HG03469 (cell line): ENCODE measurements at regions not wholly inside any gene's neighbourhood (a gene's known extent, or its start where the extent isn't known, plus 50 kb on each side); places are given as distances from the start of the nearest gene placed in this dataset.
"Not testable (repeated sequence)": the region's sequence is repeated elsewhere in the genome, so short reads cannot be mapped to it uniquely, and the experiment has no call there.

ENCODE experiments used
- ATAC-seq: cut with Tn5 transposase; IDR thresholded peaks from one replicate; pipeline ENCODE4 v1.9.1; 2021; ENCODE audit warnings: mild to moderate bottlenecking, moderate library complexity, moderate number of reproducible peaks; ENCODE audit not compliant: unreplicated experiment

- no peak for ATAC-seq
Measured at GRCh38 chr1:185549906-185550305, 184.3 kb upstream of the HMCN1 start.

- ATAC-seq: no peak
Measured at GRCh38 chr1:185546029-185546428, 188.2 kb upstream of the HMCN1 start.

- ATAC-seq: no peak
Measured at GRCh38 chr1:185541871-185542301, 192.3 kb upstream of the HMCN1 start.

GRCh38 chr1:185540295-185540694 is 193.9 kb upstream of the HMCN1 start:
- no peak for ATAC-seq

DNA sequence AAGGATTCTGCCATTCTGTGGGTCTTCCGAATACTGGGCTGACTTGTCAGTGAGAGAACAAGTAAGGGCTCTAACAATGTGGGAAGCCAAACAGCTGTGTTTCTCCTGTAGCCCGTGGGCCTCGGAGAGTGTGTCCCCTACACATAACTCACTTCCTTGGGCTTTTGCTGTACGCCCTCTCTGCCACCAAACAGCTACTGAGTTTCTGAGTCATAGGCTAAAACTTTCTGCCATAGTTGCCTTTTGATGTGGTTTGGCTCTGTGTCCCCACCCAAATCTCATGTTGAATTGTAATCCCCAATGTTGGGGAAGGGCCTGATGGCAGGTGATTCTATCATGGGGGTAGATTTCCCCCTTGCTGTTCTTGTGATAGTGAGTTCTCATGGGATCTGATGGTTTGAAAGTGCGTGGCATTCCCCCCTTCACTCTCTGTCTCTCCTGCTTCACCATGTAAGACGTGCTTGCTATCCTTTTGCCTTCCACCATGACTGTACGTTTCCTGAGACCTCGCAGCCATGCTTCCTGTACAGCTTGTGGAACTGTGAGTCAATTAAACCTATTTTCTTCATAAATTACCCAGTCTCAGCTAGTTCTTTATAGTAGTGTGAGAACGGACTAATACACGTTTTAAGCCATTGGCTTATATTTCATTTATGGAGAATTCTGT is 194.8 kb upstream of the HMCN1 start:
- ATAC-seq: no peak

DNA sequence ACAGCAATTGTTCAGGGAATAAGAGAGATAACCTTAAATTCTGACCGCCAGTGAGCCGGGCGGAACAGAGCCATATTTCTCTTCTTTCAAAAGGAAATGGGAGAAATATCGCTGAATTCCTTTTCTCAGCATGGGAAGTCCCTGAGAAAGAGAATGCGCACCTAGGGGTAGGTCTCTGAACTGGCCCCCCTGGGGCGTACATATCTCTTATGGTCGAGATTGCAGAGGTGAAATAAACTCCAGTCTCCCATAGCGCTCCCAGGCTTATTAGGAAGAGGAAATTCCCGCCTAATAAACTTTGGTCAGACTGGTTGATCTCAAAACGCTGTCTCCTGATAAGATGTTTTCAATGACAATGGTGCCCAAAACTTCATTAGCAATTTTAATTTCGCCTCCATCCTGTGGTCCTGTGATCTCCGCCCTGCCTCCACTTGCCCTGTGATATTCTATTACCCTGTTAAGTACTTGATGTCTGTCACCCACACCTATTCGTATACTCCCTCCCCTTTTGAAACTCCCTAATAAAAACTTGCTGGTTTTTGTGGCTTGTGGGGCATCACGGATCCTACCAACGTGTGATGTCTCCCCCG is 195.8 kb upstream of the HMCN1 start:
- not testable (repeated sequence) for ATAC-seq

DNA sequence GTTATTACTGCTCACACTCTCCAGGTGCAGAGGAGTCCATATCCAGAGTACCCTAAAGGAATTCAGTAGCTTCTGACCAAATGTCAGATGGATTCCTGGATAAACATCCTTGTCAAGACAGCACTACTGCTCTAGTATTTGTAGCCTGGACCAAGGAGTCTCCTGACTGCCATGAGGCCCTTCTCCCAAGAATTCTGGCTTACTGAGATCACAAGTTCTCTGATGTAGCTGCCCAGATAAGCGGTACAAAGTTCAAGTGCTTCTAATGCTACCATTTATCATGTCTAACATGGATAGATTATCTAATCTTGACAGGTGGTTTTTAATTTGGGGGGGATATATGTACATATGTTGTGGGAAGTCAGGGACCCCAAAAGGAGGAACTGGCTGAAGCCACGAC is 196.6 kb upstream of the HMCN1 start:
- ATAC-seq: no peak

DNA sequence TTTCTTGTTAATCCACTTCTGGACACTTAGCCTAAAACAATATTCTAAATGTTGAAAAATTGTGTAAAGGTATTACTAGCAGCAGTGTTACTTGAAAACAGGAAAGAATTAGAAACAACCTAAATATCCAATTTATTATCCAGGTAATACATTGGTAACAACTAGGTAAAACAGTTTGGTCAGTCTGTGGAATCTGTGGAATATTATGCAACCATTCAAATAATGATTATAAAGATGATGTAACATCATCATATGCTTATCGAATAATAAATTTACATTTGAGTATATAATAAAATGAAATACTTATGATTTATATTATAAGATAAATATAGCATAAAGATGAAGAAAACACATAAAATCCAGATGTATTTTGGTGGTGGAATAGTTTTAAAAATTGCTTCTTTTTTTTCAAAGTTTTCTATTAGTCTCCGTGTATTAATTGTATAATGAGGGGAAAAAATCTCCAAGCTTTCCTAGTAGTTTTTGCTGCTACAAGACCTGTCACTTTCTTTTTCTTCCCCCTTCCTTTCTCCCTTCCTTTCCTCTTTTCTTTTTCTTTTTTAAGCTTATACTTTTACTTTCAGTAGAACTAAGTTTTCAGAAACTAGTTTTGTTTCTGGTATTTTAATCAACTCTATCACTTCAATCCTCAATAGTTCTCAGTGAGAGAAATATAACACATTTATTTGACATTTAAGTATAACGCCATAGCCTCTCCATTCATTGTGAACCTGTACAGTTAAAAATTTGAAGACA is 197.8 kb upstream of the HMCN1 start:
- no peak for ATAC-seq

DNA sequence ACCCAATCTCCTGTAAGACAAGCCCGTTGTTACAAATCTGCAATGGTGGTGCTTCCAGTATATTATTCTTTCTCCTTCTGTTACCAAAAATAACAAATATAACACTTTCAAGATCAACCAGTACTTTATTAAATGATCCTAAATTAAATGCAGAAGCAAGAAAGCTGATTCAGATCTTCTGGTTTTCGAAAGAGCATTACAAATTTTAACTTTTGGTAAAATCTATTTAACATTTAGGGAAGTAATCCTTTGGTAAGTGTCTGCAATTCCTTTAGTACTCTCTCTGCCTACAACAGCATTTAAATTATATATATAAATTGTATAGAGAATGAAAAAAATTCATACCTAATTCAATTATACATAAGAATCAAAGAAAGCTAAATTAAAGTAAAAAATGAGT is 198.6 kb upstream of the HMCN1 start:
- ATAC-seq: no peak

- ATAC-seq: no peak
Measured at GRCh38 chr1:185534801-185535200, 199.4 kb upstream of the HMCN1 start.

DNA sequence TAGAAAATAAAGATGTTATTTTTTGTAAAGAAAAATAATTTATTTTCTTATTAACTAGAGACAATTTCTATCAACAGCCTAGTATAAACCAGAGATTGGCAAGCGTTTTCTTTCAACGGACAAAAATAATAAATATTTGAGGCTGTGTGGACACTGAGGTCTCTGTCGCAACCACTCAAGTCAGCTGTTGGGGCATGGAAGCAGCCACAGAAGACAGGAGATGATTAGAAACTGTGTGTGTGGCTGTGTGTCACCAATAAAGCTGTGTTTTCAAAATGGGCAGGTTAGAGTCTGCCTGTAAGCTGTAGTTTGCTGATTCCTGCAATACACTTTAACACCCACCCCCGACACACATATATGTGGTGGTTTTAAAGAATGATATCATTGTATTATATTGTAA is 200.6 kb upstream of the HMCN1 start:
- no peak for ATAC-seq

- ATAC-seq: no peak
Measured at GRCh38 chr1:185532856-185533255, 201.3 kb upstream of the HMCN1 start.

DNA sequence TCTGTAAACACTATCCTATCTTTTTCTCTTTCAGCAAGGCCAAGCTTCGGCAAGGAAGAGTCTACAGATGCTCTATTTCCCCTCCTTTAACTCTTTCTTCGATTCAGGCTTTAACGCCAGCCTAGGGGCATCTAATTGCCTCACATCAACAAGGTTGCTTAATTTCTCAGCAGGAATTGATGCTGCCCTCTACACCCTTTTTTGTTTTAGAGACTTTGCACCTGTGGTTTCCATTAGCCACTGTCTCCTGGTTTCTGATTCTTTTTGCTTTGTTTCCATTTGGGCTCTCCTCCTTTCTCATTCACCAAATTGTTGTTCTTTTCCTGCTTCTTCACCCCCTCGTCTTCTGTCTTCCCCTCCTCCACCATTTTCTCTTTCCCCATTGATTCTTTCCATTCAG is 202.4 kb upstream of the HMCN1 start:
- no peak for ATAC-seq

DNA sequence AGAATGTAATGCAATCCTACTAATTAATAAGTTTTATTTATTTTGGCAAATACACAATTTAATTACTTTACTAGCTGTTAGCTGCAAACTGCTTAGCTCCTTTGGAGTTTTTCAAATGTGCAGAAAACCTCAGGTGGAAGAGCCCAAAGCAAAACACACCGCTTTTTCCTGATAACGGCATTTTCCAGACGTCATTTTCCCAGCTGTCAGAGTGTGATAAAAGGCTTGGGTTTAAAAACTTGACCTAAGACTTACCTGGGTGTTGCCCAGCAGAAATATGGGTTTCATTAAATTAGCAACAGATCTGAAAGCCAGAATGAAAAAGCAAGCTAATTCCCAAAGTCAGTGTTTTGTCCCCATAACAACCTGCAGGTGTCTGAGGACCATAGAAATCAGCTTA is 204.0 kb upstream of the HMCN1 start:
- no peak for ATAC-seq

- no peak for ATAC-seq
Measured at GRCh38 chr1:185529673-185530072, 204.5 kb upstream of the HMCN1 start.

DNA sequence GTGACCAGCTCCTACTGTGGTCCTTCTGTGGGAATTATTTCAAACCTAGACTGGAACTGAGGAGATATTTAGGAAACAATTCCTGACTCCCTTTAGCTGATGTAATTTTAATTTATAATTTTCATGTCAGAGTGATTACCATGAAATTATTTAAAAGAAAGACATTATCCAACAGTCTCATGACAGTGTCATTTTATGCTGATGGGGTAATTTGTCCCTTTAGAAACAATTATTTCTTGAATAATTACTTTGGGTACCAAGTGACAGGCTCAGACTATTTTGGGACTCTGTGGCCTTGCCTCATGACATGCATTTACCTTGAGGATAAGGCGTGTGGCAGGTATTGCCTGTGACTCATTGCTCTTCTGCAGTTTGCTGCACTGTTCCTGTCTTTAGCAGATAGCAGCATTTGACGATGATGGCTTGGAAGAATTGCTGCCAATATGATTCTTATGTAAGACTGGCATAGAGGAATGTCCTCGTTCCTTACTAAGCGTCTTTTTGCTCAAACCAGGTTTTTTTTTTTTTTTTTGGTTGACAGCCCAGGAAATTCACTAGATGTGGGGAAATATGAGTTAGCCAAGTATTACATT is 206.0 kb upstream of the HMCN1 start:
- ATAC-seq: no peak

DNA sequence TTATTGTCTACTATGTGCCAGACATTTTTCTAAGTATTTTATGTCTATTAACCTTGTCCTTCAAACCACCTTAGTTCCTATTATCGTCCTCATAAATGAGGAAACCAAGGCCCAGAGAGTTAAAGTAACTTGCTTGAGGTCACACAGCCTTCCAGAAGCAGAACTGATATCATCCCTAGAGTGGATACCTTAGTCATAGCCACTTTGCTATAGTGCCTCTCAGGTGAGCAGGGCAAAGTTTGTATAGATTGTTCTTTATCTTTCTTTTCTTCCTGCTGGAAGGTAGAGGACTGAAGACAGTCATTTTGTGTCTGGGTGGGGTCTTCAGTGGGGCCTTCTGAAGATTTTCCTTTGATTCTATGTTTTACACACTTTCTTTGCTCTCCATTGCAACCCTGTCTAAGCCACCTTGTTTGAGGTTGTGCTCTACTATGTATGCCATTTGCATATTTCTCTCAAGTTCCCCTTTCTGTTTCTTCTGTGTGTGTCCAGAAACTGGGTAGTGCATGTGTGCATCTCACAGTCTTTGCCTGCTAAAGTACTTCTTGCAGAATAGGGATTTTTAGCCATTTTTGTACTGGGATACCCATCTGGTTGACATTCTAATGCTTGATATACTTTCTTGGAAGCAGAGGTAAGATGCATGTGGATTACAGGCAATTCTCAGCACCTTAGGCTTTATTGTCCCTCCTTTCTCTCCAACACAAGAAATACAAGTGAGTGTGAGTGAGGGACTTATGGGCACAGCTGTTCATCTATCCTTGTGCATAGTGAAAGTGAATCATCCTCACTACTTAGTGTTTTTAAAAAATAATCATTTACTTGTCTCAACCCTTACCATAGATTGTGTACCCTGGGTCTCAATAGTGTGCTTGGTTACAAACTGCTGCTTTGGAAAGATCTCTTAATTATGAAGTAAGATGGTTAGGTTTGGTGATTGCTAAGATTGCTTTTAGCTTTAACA is 207.6 kb upstream of the HMCN1 start:
- peak; percentile 100 for ATAC-seq

GRCh38 chr1:185520188-185520920 is 203.3 kb upstream of the IVNS1ABP start:
- no peak for ATAC-seq

- no peak for ATAC-seq
Measured at GRCh38 chr1:185517808-185518419, 200.9 kb upstream of the IVNS1ABP start.

DNA sequence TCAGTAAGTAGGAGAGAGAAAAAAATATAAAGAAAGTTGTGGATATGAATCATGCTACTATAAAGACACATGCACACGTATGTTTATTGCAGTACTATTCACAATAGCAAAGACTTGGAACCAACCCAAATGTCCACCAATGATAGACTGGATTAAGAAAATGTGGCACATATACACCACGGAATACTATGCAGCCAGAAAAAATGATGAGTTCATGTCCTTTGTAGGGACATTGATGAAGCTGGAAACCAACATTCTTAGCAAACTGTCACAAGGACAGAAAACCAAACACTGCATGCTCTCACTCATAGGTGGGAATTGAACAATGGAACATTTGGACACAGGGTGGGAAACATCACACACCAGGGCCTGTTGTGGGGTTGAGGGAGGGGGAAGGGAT is 200.3 kb upstream of the IVNS1ABP start:
- not testable (repeated sequence) for ATAC-seq
